A549 (cell line): ENCODE measurements at regions not wholly inside any gene's neighbourhood (a gene's known extent, or its start where the extent isn't known, plus 50 kb on each side); places are given as distances from the start of the nearest gene placed in this dataset.

ENCODE experiments used
- CBX2 ChIP-seq: fragments of 200-600 bp; sonication (generic); IDR thresholded peaks from 2 replicates; pipeline ENCODE4 v1.6.1; 2016; ENCODE audit warnings: low read depth, mild to moderate bottlenecking, borderline replicate concordance
- CEBPB ChIP-seq, 2 experiments: fragments of >200 bp in 1 of 2; sonication (Bioruptor Twin) in 1 of 2; formaldehyde crosslinking in 1 of 2; IDR thresholded peaks; 2 replicates each; pipeline ENCODE4 v1.6.1; 2012 to 2016
- EP300 ChIP-seq, 2 experiments: fragments of >200 bp; sonication (Bioruptor Twin); formaldehyde crosslinking; IDR thresholded peaks; 2 replicates in 1 of 2; 3 replicates in 1 of 2; pipeline ENCODE4 v1.6.1; 2016 to 2017
- FOSB ChIP-seq: fragments of 250-450 bp; sonication (Bioruptor Pico); IDR thresholded peaks from 2 replicates; pipeline ENCODE4 v1.5.0; 2020; ENCODE audit warnings: mild to moderate bottlenecking, moderate library complexity
- POLR2A ChIP-seq: IDR thresholded peaks from 2 replicates; pipeline ENCODE4 v1.6.1; 2012; ENCODE audit warnings: mild to moderate bottlenecking, low read length
- SMC3 ChIP-seq: fragments of >200 bp; sonication (Bioruptor Twin); formaldehyde crosslinking; IDR thresholded peaks from 3 replicates; pipeline ENCODE4 v1.6.1; 2018; ENCODE audit warnings: inconsistent platforms
- TF ChIP-seq, protein P1 (sequence below): fragments of 200-600 bp; sonication (generic); IDR thresholded peaks from 2 replicates; pipeline ENCODE4 v1.6.1; 2016; ENCODE audit warnings: antibody characterized with exemption, mild to moderate bottlenecking, moderate library complexity
- TF ChIP-seq, protein P2 (sequence below): fragments of >200 bp; sonication (Bioruptor Twin); formaldehyde crosslinking; IDR thresholded peaks from 3 replicates; pipeline ENCODE4 v1.5.1; 2016

DNA sequence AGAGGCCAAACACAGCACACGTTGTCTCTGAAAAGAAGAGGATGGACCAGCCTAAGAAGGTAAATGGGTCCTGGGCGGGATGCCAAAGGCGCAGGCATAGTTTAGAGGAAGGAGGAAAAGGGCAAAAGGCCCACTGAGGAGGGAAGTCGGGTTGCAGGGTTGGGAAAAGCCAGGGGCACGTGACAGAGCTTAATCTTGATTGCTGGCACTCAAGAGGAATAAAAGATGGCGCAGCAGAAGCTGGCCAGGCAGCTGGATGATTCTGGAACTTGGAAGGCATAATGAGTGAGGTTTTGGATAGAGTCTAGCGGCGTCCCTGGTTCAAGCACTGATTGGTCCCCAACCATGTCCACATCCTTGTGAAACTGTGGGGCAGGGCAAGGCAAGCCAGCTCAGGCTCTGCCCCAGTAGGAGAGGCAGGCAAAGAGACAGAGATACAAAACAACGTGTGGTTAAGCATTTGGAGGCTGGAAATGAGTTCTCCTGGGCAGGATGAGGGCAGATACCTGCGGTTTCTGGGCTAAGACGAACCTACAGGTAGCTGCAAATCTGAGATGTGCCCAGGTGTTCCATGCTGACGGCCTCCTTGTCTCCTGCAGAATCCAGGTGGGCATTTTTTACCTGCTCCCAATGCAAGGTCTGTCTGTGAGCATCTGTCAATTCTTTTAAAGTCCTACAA lies 52.7 kb upstream of the CIBAR2 start:
- TF ChIP-seq EP300 (IDR thresholded peaks at IDR 0.05), result no peak
- TF ChIP-seq, protein P1, sequence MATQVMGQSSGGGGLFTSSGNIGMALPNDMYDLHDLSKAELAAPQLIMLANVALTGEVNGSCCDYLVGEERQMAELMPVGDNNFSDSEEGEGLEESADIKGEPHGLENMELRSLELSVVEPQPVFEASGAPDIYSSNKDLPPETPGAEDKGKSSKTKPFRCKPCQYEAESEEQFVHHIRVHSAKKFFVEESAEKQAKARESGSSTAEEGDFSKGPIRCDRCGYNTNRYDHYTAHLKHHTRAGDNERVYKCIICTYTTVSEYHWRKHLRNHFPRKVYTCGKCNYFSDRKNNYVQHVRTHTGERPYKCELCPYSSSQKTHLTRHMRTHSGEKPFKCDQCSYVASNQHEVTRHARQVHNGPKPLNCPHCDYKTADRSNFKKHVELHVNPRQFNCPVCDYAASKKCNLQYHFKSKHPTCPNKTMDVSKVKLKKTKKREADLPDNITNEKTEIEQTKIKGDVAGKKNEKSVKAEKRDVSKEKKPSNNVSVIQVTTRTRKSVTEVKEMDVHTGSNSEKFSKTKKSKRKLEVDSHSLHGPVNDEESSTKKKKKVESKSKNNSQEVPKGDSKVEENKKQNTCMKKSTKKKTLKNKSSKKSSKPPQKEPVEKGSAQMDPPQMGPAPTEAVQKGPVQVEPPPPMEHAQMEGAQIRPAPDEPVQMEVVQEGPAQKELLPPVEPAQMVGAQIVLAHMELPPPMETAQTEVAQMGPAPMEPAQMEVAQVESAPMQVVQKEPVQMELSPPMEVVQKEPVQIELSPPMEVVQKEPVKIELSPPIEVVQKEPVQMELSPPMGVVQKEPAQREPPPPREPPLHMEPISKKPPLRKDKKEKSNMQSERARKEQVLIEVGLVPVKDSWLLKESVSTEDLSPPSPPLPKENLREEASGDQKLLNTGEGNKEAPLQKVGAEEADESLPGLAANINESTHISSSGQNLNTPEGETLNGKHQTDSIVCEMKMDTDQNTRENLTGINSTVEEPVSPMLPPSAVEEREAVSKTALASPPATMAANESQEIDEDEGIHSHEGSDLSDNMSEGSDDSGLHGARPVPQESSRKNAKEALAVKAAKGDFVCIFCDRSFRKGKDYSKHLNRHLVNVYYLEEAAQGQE, result no peak
- TF ChIP-seq SMC3, result no peak
- no peak for TF ChIP-seq POLR2A
- TF ChIP-seq CEBPB (IDR thresholded peaks at IDR 0.05), result no peak
- TF ChIP-seq, protein P2, sequence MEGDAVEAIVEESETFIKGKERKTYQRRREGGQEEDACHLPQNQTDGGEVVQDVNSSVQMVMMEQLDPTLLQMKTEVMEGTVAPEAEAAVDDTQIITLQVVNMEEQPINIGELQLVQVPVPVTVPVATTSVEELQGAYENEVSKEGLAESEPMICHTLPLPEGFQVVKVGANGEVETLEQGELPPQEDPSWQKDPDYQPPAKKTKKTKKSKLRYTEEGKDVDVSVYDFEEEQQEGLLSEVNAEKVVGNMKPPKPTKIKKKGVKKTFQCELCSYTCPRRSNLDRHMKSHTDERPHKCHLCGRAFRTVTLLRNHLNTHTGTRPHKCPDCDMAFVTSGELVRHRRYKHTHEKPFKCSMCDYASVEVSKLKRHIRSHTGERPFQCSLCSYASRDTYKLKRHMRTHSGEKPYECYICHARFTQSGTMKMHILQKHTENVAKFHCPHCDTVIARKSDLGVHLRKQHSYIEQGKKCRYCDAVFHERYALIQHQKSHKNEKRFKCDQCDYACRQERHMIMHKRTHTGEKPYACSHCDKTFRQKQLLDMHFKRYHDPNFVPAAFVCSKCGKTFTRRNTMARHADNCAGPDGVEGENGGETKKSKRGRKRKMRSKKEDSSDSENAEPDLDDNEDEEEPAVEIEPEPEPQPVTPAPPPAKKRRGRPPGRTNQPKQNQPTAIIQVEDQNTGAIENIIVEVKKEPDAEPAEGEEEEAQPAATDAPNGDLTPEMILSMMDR, result no peak
- no peak for TF ChIP-seq FOSB (CRISPR knock-in tag)
- TF ChIP-seq CBX2, result no peak
